H1 (cell line): ENCODE measurements at regions not wholly inside any gene's neighbourhood (a gene's known extent, or its start where the extent isn't known, plus 50 kb on each side); places are given as distances from the start of the nearest gene placed in this dataset.

Source experiments
- CTCF ChIA-PET: fragments of 300-600 bp; sonication (Branson Sonifier 250); formaldehyde crosslinking; loops from one replicate; lab custom pipeline; 2021; ENCODE audit not compliant: partially characterized antibody; lab: Charles Lee
- POLR2A ChIA-PET: fragments of 300-600 bp; sonication (Branson Sonifier 250); formaldehyde crosslinking; loops from one replicate; lab custom pipeline; 2021; ENCODE audit warnings: inconsistent platforms; ENCODE audit not compliant: partially characterized antibody; lab: Charles Lee
- DNase-seq, 2 experiments: peaks; one replicate each; pipeline versions ENCODE4 v3.0.0 to v3.0.0-alpha.2; 2010 to 2022; ENCODE audit warnings: low spot score in 2 of 2, low read depth in 1 of 2, mixed read lengths in 1 of 2
- FAIRE-seq: peaks from 2 replicates; lab custom pipeline; 2011; peaks lifted over from hg19 to GRCh38; lab: Jason Lieb, UNC
- H2AFZ ChIP-seq: 2 replicates; pipeline ENCODE4 v1.8.1; 2012; ENCODE audit warnings: low read length, inconsistent platforms
- H2AK5ac ChIP-seq: 2 replicates; pipeline ENCODE4 v1.6.1; 2013; ENCODE audit warnings: low read depth, low read length
- H2BK120ac ChIP-seq: replicated peaks from 2 replicates; pipeline ENCODE3; 2013; ENCODE audit warnings: low read depth, low read length, inconsistent platforms
- H2BK12ac ChIP-seq: 2 replicates; pipeline ENCODE4 v1.6.1; 2013; ENCODE audit warnings: low read depth, low read length
- H2BK15ac ChIP-seq: 2 replicates; pipeline ENCODE4 v1.6.1; 2013; ENCODE audit warnings: low read length
- H2BK20ac ChIP-seq: 2 replicates; pipeline ENCODE4 v1.6.1; 2013; ENCODE audit warnings: low read length
- H2BK5ac ChIP-seq: 2 replicates; pipeline ENCODE4 v1.6.1; 2013; ENCODE audit warnings: low read depth, low read length
- H3K14ac ChIP-seq: 2 replicates; pipeline ENCODE4 v1.6.1; 2013; ENCODE audit warnings: inconsistent platforms; ENCODE audit not compliant: insufficient read length
- H3K18ac ChIP-seq: 2 replicates; pipeline ENCODE4 v1.6.1; 2013; ENCODE audit warnings: low read length; ENCODE audit errors: extremely low read depth
- H3K23ac ChIP-seq: 2 replicates; pipeline ENCODE4 v1.6.1; 2013; ENCODE audit warnings: inconsistent platforms; ENCODE audit not compliant: insufficient read length
- H3K23me2 ChIP-seq: 2 replicates; pipeline ENCODE4 v1.6.1; 2013; ENCODE audit warnings: low read depth, low read length
- H3K27ac ChIP-seq: 2 replicates; pipeline ENCODE4 v1.6.1; 2011; ENCODE audit warnings: low read depth, low read length, inconsistent platforms
- H3K27me3 ChIP-seq, 4 experiments: replicated peaks in 1 of 4; 1 replicate in 1 of 4; 2 replicates in 3 of 4; pipeline versions ENCODE4 v1.6.1 to v1.8.1; 2011 to 2013; ENCODE audit warnings: low read length in 3 of 4, mild to moderate bottlenecking in 3 of 4, inconsistent platforms in 2 of 4, mixed read lengths in 2 of 4, moderate library complexity in 1 of 4; ENCODE audit not compliant: control insufficient read depth in 3 of 4, insufficient read depth in 3 of 4; ENCODE audit errors: extremely low read depth in 1 of 4
- H3K36me3 ChIP-seq, 4 experiments: 2 replicates each; pipeline versions ENCODE4 v1.6.1 to v1.8.1; 2011 to 2013; ENCODE audit warnings: mild to moderate bottlenecking in 4 of 4, low read length in 3 of 4, moderate library complexity in 2 of 4, control low read depth in 1 of 4, inconsistent platforms in 1 of 4; ENCODE audit not compliant: insufficient read depth in 4 of 4, control insufficient read depth in 2 of 4
- H3K4ac ChIP-seq: replicated peaks from 2 replicates; pipeline ENCODE3; 2013; ENCODE audit warnings: low read length, low read depth, mixed read lengths, inconsistent platforms; ENCODE audit not compliant: insufficient read length
- H3K4me1 ChIP-seq, 4 experiments: replicated peaks in 1 of 4; 1 replicate in 1 of 4; 2 replicates in 3 of 4; pipeline versions ENCODE4 v1.6.1 to v1.8.1; 2011 to 2013; ENCODE audit warnings: low read length in 3 of 4, inconsistent platforms in 2 of 4, mixed read lengths in 1 of 4; ENCODE audit not compliant: insufficient read depth in 4 of 4, control insufficient read depth in 3 of 4
- H3K4me2 ChIP-seq, 2 experiments: 2 replicates each; pipeline versions ENCODE4 v1.6.1 to v1.8.1; 2011 to 2013; ENCODE audit warnings: low read depth in 2 of 2, low read length in 2 of 2, control low read depth in 1 of 2, inconsistent platforms in 1 of 2, mild to moderate bottlenecking in 1 of 2; ENCODE audit not compliant: insufficient read depth in 1 of 2
- H3K4me3 ChIP-seq, 4 experiments: fragments of 200-600, 300-600 bp in 1 of 4; sonication (generic), shearing (Covaris generic), sonication (Bioruptor Twin) in 1 of 4; 2 replicates each; pipeline versions ENCODE4 v1.5.1 to v1.8.1; 2011 to 2016; ENCODE audit warnings: low read length in 4 of 4, low read depth in 3 of 4, control low read depth in 2 of 4, inconsistent platforms in 2 of 4, mild to moderate bottlenecking in 2 of 4, mixed read lengths in 1 of 4, moderate library complexity in 1 of 4; ENCODE audit not compliant: insufficient read depth in 2 of 4; ENCODE audit errors: extremely low read depth in 1 of 4
- H3K56ac ChIP-seq: replicated peaks from 2 replicates; pipeline ENCODE3; 2013; ENCODE audit warnings: low read depth, mild to moderate bottlenecking, mixed read lengths, low read length, inconsistent platforms; ENCODE audit not compliant: insufficient read length
- H3K79me1 ChIP-seq: 2 replicates; pipeline ENCODE4 v1.6.1; 2013; ENCODE audit warnings: low read depth, low read length, control low read depth
- H3K79me2 ChIP-seq, 2 experiments: 2 replicates each; pipeline versions ENCODE4 v1.6.1 to v1.8.1; 2012 to 2013; ENCODE audit warnings: low read length in 2 of 2, mild to moderate bottlenecking in 2 of 2, inconsistent platforms in 1 of 2; ENCODE audit not compliant: insufficient read depth in 2 of 2, control insufficient read depth in 1 of 2
- H3K9ac ChIP-seq, 4 experiments: replicated peaks in 1 of 4; 1 replicate in 1 of 4; 2 replicates in 3 of 4; pipeline versions ENCODE4 v1.6.1 to v1.8.1; 2011 to 2013; ENCODE audit warnings: low read depth in 3 of 4, low read length in 3 of 4, control low read depth in 2 of 4, mild to moderate bottlenecking in 2 of 4, moderate library complexity in 2 of 4, inconsistent platforms in 1 of 4; ENCODE audit errors: extremely low read depth in 1 of 4
- H3K9me3 ChIP-seq, 2 experiments: 2 replicates each; pipeline versions ENCODE4 v1.6.1 to v1.8.1; 2012 to 2013; ENCODE audit warnings: mild to moderate bottlenecking in 2 of 2, moderate library complexity in 2 of 2, control low read depth in 1 of 2, inconsistent platforms in 1 of 2, low read depth in 1 of 2, low read length in 1 of 2, mixed read lengths in 1 of 2; ENCODE audit not compliant: insufficient read depth in 2 of 2
- H4K20me1 ChIP-seq, 2 experiments: replicated peaks in 1 of 2; 2 replicates each; pipeline versions ENCODE3 to v1.8.1; 2011 to 2013; ENCODE audit warnings: inconsistent platforms in 2 of 2, low read length in 2 of 2, mild to moderate bottlenecking in 1 of 2; ENCODE audit not compliant: insufficient read depth in 2 of 2, control insufficient read depth in 1 of 2
- H4K5ac ChIP-seq: 2 replicates; pipeline ENCODE4 v1.6.1; 2013; ENCODE audit warnings: low read length, low read depth, mixed read lengths, inconsistent platforms; ENCODE audit not compliant: insufficient read length
- H4K8ac ChIP-seq: 2 replicates; pipeline ENCODE4 v1.8.0; 2013; ENCODE audit warnings: mild to moderate bottlenecking, moderate library complexity, low read length, inconsistent platforms; ENCODE audit not compliant: insufficient read depth; ENCODE audit errors: extremely low read depth
- H4K91ac ChIP-seq: replicated peaks from 2 replicates; pipeline ENCODE3; 2013; ENCODE audit warnings: low read length, mixed read lengths, inconsistent platforms; ENCODE audit not compliant: insufficient read length
- BRCA1 ChIP-seq: IDR thresholded peaks from 2 replicates; pipeline ENCODE4 v1.6.1; 2012; ENCODE audit warnings: low read depth, low read length, improper control_type of control experiment
- CHD2 ChIP-seq: IDR thresholded peaks from 2 replicates; pipeline ENCODE4 v1.6.1; 2012; ENCODE audit warnings: low read length, improper control_type of control experiment
- EP300 ChIP-seq, 2 experiments: IDR thresholded peaks; 1 replicate in 1 of 2; 2 replicates in 1 of 2; pipeline ENCODE4 v1.6.1; 2011 to 2012; ENCODE audit warnings: low read depth in 2 of 2, low read length in 2 of 2, mild to moderate bottlenecking in 2 of 2, borderline replicate concordance in 1 of 2, inconsistent platforms in 1 of 2, moderate library complexity in 1 of 2
- GABPA ChIP-seq: IDR thresholded peaks from 2 replicates; pipeline ENCODE4 v1.6.1; 2011; ENCODE audit warnings: mild to moderate bottlenecking, low read length, moderate library complexity, borderline replicate concordance; ENCODE audit not compliant: insufficient read depth
- POLR2AphosphoS5 ChIP-seq: IDR thresholded peaks from 2 replicates; pipeline ENCODE4 v1.6.1; 2011; ENCODE audit warnings: low read depth, low read length
- SP2 ChIP-seq: IDR thresholded peaks from 2 replicates; pipeline ENCODE4 v1.6.1; 2012; ENCODE audit warnings: mild to moderate bottlenecking, low read length, inconsistent platforms
- WGBS, 2 experiments: shearing (Covaris generic) in 1 of 2; methylation state at CpG; one replicate each; pipeline versions ENCODE4 v1.1.6 to v1.1.7; 2013 to 2015; ENCODE audit warnings: low lambda C conversion rate in 2 of 2, mixed read lengths in 2 of 2, inconsistent platforms in 1 of 2, low coverage in 1 of 2, missing lambda C conversion rate in 1 of 2; ENCODE audit not compliant: insufficient replicate concordance in 2 of 2, insufficient coverage in 1 of 2, insufficient read length in 1 of 2; ENCODE audit errors: extremely low coverage in 1 of 2, missing lambda C conversion rate in 1 of 2; 5-methylcytosine and 5-hydroxymethylcytosine counted together
- TF ChIP-seq, protein P1 (sequence below), 3 experiments: IDR thresholded peaks; 1 replicate in 2 of 3; 2 replicates in 1 of 3; pipeline versions ENCODE4 v1.5.1 to v1.6.1; 2011; ENCODE audit warnings: low read length in 3 of 3, mild to moderate bottlenecking in 3 of 3, inconsistent platforms in 2 of 3, low read depth in 1 of 3, moderate library complexity in 1 of 3; ENCODE audit not compliant: insufficient read depth in 1 of 3; ENCODE audit errors: control extremely low read depth in 1 of 3
- TF ChIP-seq, protein P2 (sequence below): IDR thresholded peaks from 2 replicates; pipeline ENCODE4 v1.6.1; 2011; ENCODE audit warnings: low read length, improper control_type of control experiment

GRCh38 chr4:129498626-129499025 lies 402.7 kb downstream of the C4orf33 start:
- H2BK20ac ChIP-seq: no peak overlapping the region
- TF ChIP-seq CHD2 (no peak), SP2 (no peak), EP300 (IDR thresholded peaks at IDR 0.05; ENCODE audit: borderline replicate concordance in 1 of 2, low read depth in 2 of 2, low read length in 2 of 2) (no peak), GABPA (no peak), POLR2AphosphoS5 (no peak), BRCA1 (no peak)
- TF ChIP-seq, protein P1, sequence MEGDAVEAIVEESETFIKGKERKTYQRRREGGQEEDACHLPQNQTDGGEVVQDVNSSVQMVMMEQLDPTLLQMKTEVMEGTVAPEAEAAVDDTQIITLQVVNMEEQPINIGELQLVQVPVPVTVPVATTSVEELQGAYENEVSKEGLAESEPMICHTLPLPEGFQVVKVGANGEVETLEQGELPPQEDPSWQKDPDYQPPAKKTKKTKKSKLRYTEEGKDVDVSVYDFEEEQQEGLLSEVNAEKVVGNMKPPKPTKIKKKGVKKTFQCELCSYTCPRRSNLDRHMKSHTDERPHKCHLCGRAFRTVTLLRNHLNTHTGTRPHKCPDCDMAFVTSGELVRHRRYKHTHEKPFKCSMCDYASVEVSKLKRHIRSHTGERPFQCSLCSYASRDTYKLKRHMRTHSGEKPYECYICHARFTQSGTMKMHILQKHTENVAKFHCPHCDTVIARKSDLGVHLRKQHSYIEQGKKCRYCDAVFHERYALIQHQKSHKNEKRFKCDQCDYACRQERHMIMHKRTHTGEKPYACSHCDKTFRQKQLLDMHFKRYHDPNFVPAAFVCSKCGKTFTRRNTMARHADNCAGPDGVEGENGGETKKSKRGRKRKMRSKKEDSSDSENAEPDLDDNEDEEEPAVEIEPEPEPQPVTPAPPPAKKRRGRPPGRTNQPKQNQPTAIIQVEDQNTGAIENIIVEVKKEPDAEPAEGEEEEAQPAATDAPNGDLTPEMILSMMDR (IDR thresholded peaks at IDR 0.05; ENCODE audit: control extremely low read depth in 1 of 3, insufficient read depth in 1 of 3, low read depth in 1 of 3, low read length in 3 of 3): no peak
- TF ChIP-seq, protein P2, sequence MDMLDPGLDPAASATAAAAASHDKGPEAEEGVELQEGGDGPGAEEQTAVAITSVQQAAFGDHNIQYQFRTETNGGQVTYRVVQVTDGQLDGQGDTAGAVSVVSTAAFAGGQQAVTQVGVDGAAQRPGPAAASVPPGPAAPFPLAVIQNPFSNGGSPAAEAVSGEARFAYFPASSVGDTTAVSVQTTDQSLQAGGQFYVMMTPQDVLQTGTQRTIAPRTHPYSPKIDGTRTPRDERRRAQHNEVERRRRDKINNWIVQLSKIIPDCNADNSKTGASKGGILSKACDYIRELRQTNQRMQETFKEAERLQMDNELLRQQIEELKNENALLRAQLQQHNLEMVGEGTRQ: no peak
- TF ChIP-seq, all 59 proteins: peak for 0
- H3K4me1 ChIP-seq: no peaks in the 10 kb centered on the region
- H3K23ac ChIP-seq: no peak overlapping the region
- no peak overlapping the region for H2BK12ac ChIP-seq
- no peak overlapping the region for H4K5ac ChIP-seq
- no peak overlapping the region for H3K14ac ChIP-seq
- no peak overlapping the region for H3K56ac ChIP-seq
- H3K79me1 ChIP-seq: no peaks in the 10 kb centered on the region
- no peaks in the 10 kb centered on the region for H4K20me1 ChIP-seq
- DNase-seq (no peak), FAIRE-seq (no peak)
- no peak overlapping the region for H3K4me2 ChIP-seq
- H3K79me2 ChIP-seq: no peaks in the 10 kb centered on the region
- no peak overlapping the region for H3K27ac ChIP-seq
- H3K36me3 ChIP-seq: no peaks in the 10 kb centered on the region
- H4K91ac ChIP-seq: no peak overlapping the region
- H3K27me3 ChIP-seq: no peaks in the 10 kb centered on the region
- no peak overlapping the region for H4K8ac ChIP-seq
- H3K4me3 ChIP-seq: no peak overlapping the region
- H3K23me2 ChIP-seq: no peaks in the 10 kb centered on the region
- no peak overlapping the region for H2BK15ac ChIP-seq
- 75% methylated on average over 1 of the region's 1 CpG; no CpG with 5 or more reads in 1 of the 2 experiments for WGBS, 2 experiments
- H2AFZ ChIP-seq: no peak overlapping the region
- no peaks in the 10 kb centered on the region for H3K9me3 ChIP-seq
- ChIA-PET POLR2A (no interaction called here), CTCF (interaction anchor here (1.7 kb wide), 1 partner anchor 142 kb away, joined by 5 read pairs; no protein-coding TSS in a partner anchor)
- H3K9ac ChIP-seq: no peak overlapping the region
- no peak overlapping the region for H2AK5ac ChIP-seq
- no peak overlapping the region for H2BK5ac ChIP-seq
- no peak overlapping the region for H3K18ac ChIP-seq
- no peak overlapping the region for H2BK120ac ChIP-seq
- H3K4ac ChIP-seq: no peak overlapping the region
